ENCODE measurements at regions not wholly inside any gene's neighbourhood (a gene's known extent, or its start where the extent isn't known, plus 50 kb on each side); places are given as distances from the start of the nearest gene placed in this dataset.
"Not testable (repeated sequence)": the region's sequence is repeated elsewhere in the genome, so short reads cannot be mapped to it uniquely, and the experiment has no call there.

- in situ Hi-C loops (cut with HindIII; ENCODE audit: low sequenced_read_pairs): loop anchor here (5.0 kb wide), 1 partner anchor 296 kb away; the partner anchor contains the start of gene GJA1
Observed at GRCh38 chr6:121733234-121733633, 297.8 kb downstream of the GJA1 start.

- in situ Hi-C loops (cut with HindIII; ENCODE audit: low sequenced_read_pairs): not testable (repeated sequence)
Observed at GRCh38 chr6:121740188-121740587, 304.7 kb downstream of the GJA1 start.

GRCh38 chr6:121743691-121744090 lies 308.2 kb downstream of the GJA1 start:
- in situ Hi-C loops (cut with HindIII; ENCODE audit: low sequenced_read_pairs): no loop called here

- in situ Hi-C loops (cut with HindIII; ENCODE audit: low sequenced_read_pairs): no loop called here
Observed at GRCh38 chr6:121748376-121748775, 312.9 kb downstream of the GJA1 start.

- in situ Hi-C loops (cut with HindIII; ENCODE audit: low sequenced_read_pairs): no loop called here
Observed at GRCh38 chr6:121748850-121749249, 313.4 kb downstream of the GJA1 start.

GRCh38 chr6:121755485-121755884 lies 320.0 kb downstream of the GJA1 start:
- in situ Hi-C loops (cut with HindIII; ENCODE audit: low sequenced_read_pairs): no loop called here

GRCh38 chr6:121756666-121757065 lies 321.2 kb downstream of the GJA1 start:
- in situ Hi-C loops (cut with HindIII; ENCODE audit: low sequenced_read_pairs): no loop called here

GRCh38 chr6:121759370-121759769 lies 323.9 kb downstream of the GJA1 start:
- in situ Hi-C loops (cut with HindIII; ENCODE audit: low sequenced_read_pairs): no loop called here

- in situ Hi-C loops (cut with HindIII; ENCODE audit: low sequenced_read_pairs): no loop called here
Observed at GRCh38 chr6:121760191-121760590, 324.7 kb downstream of the GJA1 start.

GRCh38 chr6:121760745-121761144 lies 325.3 kb downstream of the GJA1 start:
- in situ Hi-C loops (cut with HindIII; ENCODE audit: low sequenced_read_pairs): no loop called here

- in situ Hi-C loops (cut with HindIII; ENCODE audit: low sequenced_read_pairs): no loop called here
Observed at GRCh38 chr6:121764493-121764892, 329.0 kb downstream of the GJA1 start.

GRCh38 chr6:121765060-121765459 lies 329.6 kb downstream of the GJA1 start:
- in situ Hi-C loops (cut with HindIII; ENCODE audit: low sequenced_read_pairs): no loop called here

- in situ Hi-C loops (cut with HindIII; ENCODE audit: low sequenced_read_pairs): no loop called here
Observed at GRCh38 chr6:121767211-121767610, 331.8 kb downstream of the GJA1 start.

GRCh38 chr6:121770943-121771342 lies 335.5 kb downstream of the GJA1 start:
- in situ Hi-C loops (cut with HindIII; ENCODE audit: low sequenced_read_pairs): no loop called here

- in situ Hi-C loops (cut with HindIII; ENCODE audit: low sequenced_read_pairs): no loop called here
Observed at GRCh38 chr6:121771937-121772720, 336.7 kb downstream of the GJA1 start.

- in situ Hi-C loops (cut with HindIII; ENCODE audit: low sequenced_read_pairs): no loop called here
Observed at GRCh38 chr6:121776054-121776453, 340.6 kb downstream of the GJA1 start.

GRCh38 chr6:121780325-121781321 lies 345.2 kb downstream of the GJA1 start:
- in situ Hi-C loops (cut with HindIII; ENCODE audit: low sequenced_read_pairs): no loop called here

GRCh38 chr6:121791396-121792315 lies 356.2 kb downstream of the GJA1 start:
- in situ Hi-C loops (cut with HindIII; ENCODE audit: low sequenced_read_pairs): no loop called here

GRCh38 chr6:121794630-121795029 lies 359.2 kb downstream of the GJA1 start:
- in situ Hi-C loops (cut with HindIII; ENCODE audit: low sequenced_read_pairs): no loop called here

- in situ Hi-C loops (cut with HindIII; ENCODE audit: low sequenced_read_pairs): not testable (repeated sequence)
Observed at GRCh38 chr6:121797598-121797997, 362.2 kb downstream of the GJA1 start.

- in situ Hi-C loops (cut with HindIII; ENCODE audit: low sequenced_read_pairs): not testable (repeated sequence)
Observed at GRCh38 chr6:121798126-121798525, 362.7 kb downstream of the GJA1 start.
